HEK293 (cell line): ENCODE measurements at regions not wholly inside any gene's neighbourhood (a gene's known extent, or its start where the extent isn't known, plus 50 kb on each side); places are given as distances from the start of the nearest gene placed in this dataset.

Experiments used
- CTCF ChIA-PET: fragments of 350-600 bp; formaldehyde crosslinking; extraction: SDS; loops from one replicate; lab custom pipeline; 2021; ENCODE audit warnings: antibody characterized with exemption; lab: Yijun Ruan, JAX
- POLR2A ChIA-PET: fragments of 300-600 bp; formaldehyde crosslinking; extraction: SDS; loops from one replicate; lab custom pipeline; 2020; ENCODE audit warnings: antibody characterized with exemption, inconsistent platforms; lab: Yijun Ruan, JAX
- H3K27ac ChIP-seq: fragments of 200-500 bp; sonication (Bioruptor generic); 2 replicates; pipeline ENCODE4 v1.5.1; 2014; ENCODE audit warnings: low read depth, low read length, control low read depth, inconsistent platforms; ENCODE audit errors: extremely low read depth
- H3K36me3 ChIP-seq, 2 experiments: fragments of 200-500 bp in 1 of 2; sonication (Bioruptor generic) in 1 of 2; 1 replicate in 1 of 2; 2 replicates in 1 of 2; pipeline ENCODE4 v1.5.1; 2014 to 2017; ENCODE audit warnings: inconsistent platforms in 2 of 2, low read length in 2 of 2; ENCODE audit not compliant: control insufficient read depth in 2 of 2, insufficient read depth in 1 of 2
- H3K4me1 ChIP-seq: fragments of 200-500 bp; sonication (Bioruptor generic); 2 replicates; pipeline ENCODE4 v1.5.1; 2014; ENCODE audit warnings: mild to moderate bottlenecking, low read length, inconsistent platforms; ENCODE audit not compliant: control insufficient read depth, insufficient read depth
- H3K4me3 ChIP-seq: 2 replicates; pipeline ENCODE4 v1.5.1; 2011; ENCODE audit warnings: low read depth, mild to moderate bottlenecking, control low read depth, low read length, moderate library complexity
- H3K9me3 ChIP-seq: fragments of 200-500 bp; sonication (Bioruptor generic); 2 replicates; pipeline ENCODE4 v1.5.1; 2014; ENCODE audit warnings: low read depth, low read length, inconsistent platforms; ENCODE audit not compliant: control insufficient read depth, insufficient read depth
- ATF2 ChIP-seq: fragments of 450-650 bp; formaldehyde crosslinking; IDR thresholded peaks from 2 replicates; pipeline ENCODE4 v1.5.1; 2016; ENCODE audit warnings: missing biosample characterization, missing genetic modification characterization, low read depth
- EGR2 ChIP-seq: fragments of 450-650 bp; formaldehyde crosslinking; IDR thresholded peaks from 2 replicates; pipeline ENCODE4 v1.5.1; 2016; ENCODE audit warnings: low read depth, missing biosample characterization, missing genetic modification characterization
- GLI4 ChIP-seq: fragments of 450-650 bp; formaldehyde crosslinking; IDR thresholded peaks from 2 replicates; pipeline ENCODE4 v1.5.1; 2016; ENCODE audit warnings: missing biosample characterization, missing genetic modification characterization
- HIC1 ChIP-seq: fragments of 450-650 bp; formaldehyde crosslinking; IDR thresholded peaks from 2 replicates; pipeline ENCODE4 v1.5.1; 2016; ENCODE audit warnings: missing biosample characterization, missing genetic modification characterization
- PRDM10 ChIP-seq: fragments of 450-650 bp; formaldehyde crosslinking; IDR thresholded peaks from 2 replicates; pipeline ENCODE4 v1.5.1; 2016; ENCODE audit warnings: missing biosample characterization, missing genetic modification characterization
- ZBTB6 ChIP-seq: fragments of 450-650 bp; formaldehyde crosslinking; IDR thresholded peaks from 2 replicates; pipeline ENCODE4 v1.5.1; 2017; ENCODE audit warnings: missing biosample characterization, missing genetic modification characterization
- ZEB2 ChIP-seq: fragments of 450-650 bp; formaldehyde crosslinking; IDR thresholded peaks from 2 replicates; pipeline ENCODE4 v1.5.1; 2016; ENCODE audit warnings: missing biosample characterization, missing genetic modification characterization
- ZFHX2 ChIP-seq: fragments of 450-650 bp; formaldehyde crosslinking; conservative IDR thresholded peaks from 2 replicates; pipeline ENCODE4 v1.5.1; 2016; ENCODE audit warnings: missing biosample characterization, missing genetic modification characterization
- ZNF112 ChIP-seq: fragments of 450-650 bp; formaldehyde crosslinking; IDR thresholded peaks from 2 replicates; pipeline ENCODE4 v1.5.0; 2017; ENCODE audit warnings: missing biosample characterization, missing genetic modification characterization
- ZNF19 ChIP-seq: fragments of 450-650 bp; formaldehyde crosslinking; IDR thresholded peaks from 2 replicates; pipeline ENCODE4; 2016; ENCODE audit warnings: missing biosample characterization, missing genetic modification characterization, low read depth
- ZNF26 ChIP-seq: fragments of 450-650 bp; formaldehyde crosslinking; IDR thresholded peaks from 2 replicates; pipeline ENCODE4 v1.5.1; 2016; ENCODE audit warnings: missing biosample characterization, missing genetic modification characterization
- ZNF266 ChIP-seq: fragments of 450-650 bp; formaldehyde crosslinking; IDR thresholded peaks from 2 replicates; pipeline ENCODE4 v1.5.1; 2016; ENCODE audit warnings: missing biosample characterization, missing genetic modification characterization, low read depth
- ZNF513 ChIP-seq: fragments of 450-650 bp; IDR thresholded peaks from 2 replicates; pipeline ENCODE4 v1.5.1; 2018; ENCODE audit warnings: missing biosample characterization, missing genetic modification characterization
- ZNF624 ChIP-seq: fragments of 450-650 bp; formaldehyde crosslinking; IDR thresholded peaks from 2 replicates; pipeline ENCODE4 v1.5.1; 2017; ENCODE audit warnings: missing biosample characterization, missing genetic modification characterization
- ZNF645 ChIP-seq: fragments of 450-650 bp; formaldehyde crosslinking; IDR thresholded peaks from 2 replicates; pipeline ENCODE4; 2016; ENCODE audit warnings: missing biosample characterization, missing genetic modification characterization
- ZNF830 ChIP-seq: fragments of 450-650 bp; IDR thresholded peaks from 2 replicates; pipeline ENCODE4 v1.5.0; 2018; ENCODE audit warnings: missing biosample characterization, missing genetic modification characterization, low read depth, mild to moderate bottlenecking, moderate library complexity
- ZSCAN30 ChIP-seq: fragments of 450-650 bp; IDR thresholded peaks from 2 replicates; pipeline ENCODE4 v1.5.1; 2018; ENCODE audit warnings: missing biosample characterization, mild to moderate bottlenecking, missing genetic modification characterization, moderate library complexity

GRCh38 chr4:160318567-160319220 is 1215.8 kb downstream of the RAPGEF2 start:
- CTCF ChIA-PET = no interaction called here
- no peak overlapping the region for H3K4me3 ChIP-seq
- no peaks in the 10 kb centered on the region for H3K4me1 ChIP-seq
- POLR2A ChIA-PET = no interaction called here
- no peak for TF ChIP-seq ZNF830 (tag by site-specific recombination)
- TF ChIP-seq ZNF112 (tag by site-specific recombination) = no peak
- TF ChIP-seq ATF2 = no peak
- no peak for TF ChIP-seq ZNF513 (tag by site-specific recombination)
- no peak for TF ChIP-seq ZBTB6 (tag by site-specific recombination)
- no peak overlapping the region for H3K27ac ChIP-seq
- no peaks in the 10 kb centered on the region for H3K36me3 ChIP-seq
- no peaks in the 10 kb centered on the region for H3K9me3 ChIP-seq

- CTCF ChIA-PET = no interaction called here
- no peaks in the 10 kb centered on the region for H3K36me3 ChIP-seq
- H3K4me1 ChIP-seq = no peaks in the 10 kb centered on the region
- no peaks in the 10 kb centered on the region for H3K9me3 ChIP-seq
- H3K27ac ChIP-seq = no peak overlapping the region
- no peak overlapping the region for H3K4me3 ChIP-seq
- POLR2A ChIA-PET = no interaction called here
- TF ChIP-seq ZEB2 (no peak), EGR2 (tag by site-specific recombination) (no peak), ZNF19 (tag by site-specific recombination) (no peak), ZSCAN30 (tag by site-specific recombination) (no peak), PRDM10 (no peak)
- TF ChIP-seq, all 188 proteins: peak for 0
Measured at GRCh38 chr4:160319221-160319867, 1216.5 kb downstream of the RAPGEF2 start.

- ChIA-PET POLR2A (no interaction called here), CTCF (no interaction called here)
- Histone ChIP-seq H3K27ac (no peak overlapping the region), H3K36me3 (no peaks in the 10 kb centered on the region), H3K9me3 (no peaks in the 10 kb centered on the region), H3K4me1 (no peaks in the 10 kb centered on the region), H3K4me3 (no peak overlapping the region)
- TF ChIP-seq HIC1 (tag by site-specific recombination) (no peak), ZNF112 (tag by site-specific recombination) (no peak), ZNF26 (no peak), GLI4 (tag by site-specific recombination) (no peak), ZNF624 (tag by site-specific recombination) (no peak), ZNF645 (tag by site-specific recombination) (no peak), ZNF266 (no peak), ZFHX2 (tag by site-specific recombination) (no peak)
Measured at GRCh38 chr4:160319868-160320260, 1217.0 kb downstream of the RAPGEF2 start.
